ENCODE measurements at regions not wholly inside any gene's neighbourhood (a gene's known extent, or its start where the extent isn't known, plus 50 kb on each side); places are given as distances from the start of the nearest gene placed in this dataset.
"Not testable (repeated sequence)": the region's sequence is repeated elsewhere in the genome, so short reads cannot be mapped to it uniquely, and the experiment has no call there.

GRCh38 chr1:189205863-189206262 lies 1271.8 kb downstream of the BRINP3 start:
- Histone ChIP-seq H3K36me3 (no peaks in the 10 kb centered on the region), H3K4me2 (no peak overlapping the region), H3K9me3 (no peaks in the 10 kb centered on the region), H3K27me3 (no peaks in the 10 kb centered on the region), H3K9ac (no peak overlapping the region), H3K4me1 (no peaks in the 10 kb centered on the region), H3K4me3 (no peak overlapping the region), H3K27ac (no peak overlapping the region), H4K20me1 (no peaks in the 10 kb centered on the region)
- TF ChIP-seq Cebpa-rat (IDR thresholded peaks at IDR 0.05): no peak

GRCh38 chr1:189206617-189207016 lies 1271.0 kb downstream of the BRINP3 start:
- H3K4me1 ChIP-seq: no peaks in the 10 kb centered on the region
- H4K20me1 ChIP-seq: no peaks in the 10 kb centered on the region
- no peaks in the 10 kb centered on the region for H3K9me3 ChIP-seq
- H3K9ac ChIP-seq: no peak overlapping the region
- H3K4me3 ChIP-seq: no peak overlapping the region
- TF ChIP-seq Cebpa-rat (IDR thresholded peaks at IDR 0.05): no peak
- H3K27me3 ChIP-seq: no peaks in the 10 kb centered on the region
- no peak overlapping the region for H3K4me2 ChIP-seq
- no peaks in the 10 kb centered on the region for H3K36me3 ChIP-seq
- no peak overlapping the region for H3K27ac ChIP-seq

- TF ChIP-seq Cebpa-rat (IDR thresholded peaks at IDR 0.05): no peak
Observed at GRCh38 chr1:189211742-189212141, 1265.9 kb downstream of the BRINP3 start.

GRCh38 chr1:189212606-189213005 lies 1265.1 kb downstream of the BRINP3 start:
- Histone ChIP-seq H3K36me3 (no peaks in the 10 kb centered on the region), H3K9me3 (no peaks in the 10 kb centered on the region), H3K4me3 (no peak overlapping the region), H4K20me1 (no peaks in the 10 kb centered on the region), H3K27me3 (no peaks in the 10 kb centered on the region), H3K4me1 (no peaks in the 10 kb centered on the region), H3K27ac (no peak overlapping the region), H3K9ac (no peak overlapping the region), H3K4me2 (no peak overlapping the region)
- no peak for TF ChIP-seq Cebpa-rat (IDR thresholded peaks at IDR 0.05)

More at GRCh38 chr1:189211742-189212141, 1265.9 kb downstream of the BRINP3 start:
- Histone ChIP-seq H3K36me3 (no peaks in the 10 kb centered on the region), H3K9ac (no peak overlapping the region), H3K27me3 (no peaks in the 10 kb centered on the region), H3K4me3 (no peak overlapping the region), H4K20me1 (no peaks in the 10 kb centered on the region), H3K27ac (no peak overlapping the region), H3K9me3 (no peaks in the 10 kb centered on the region), H3K4me1 (no peaks in the 10 kb centered on the region), H3K4me2 (no peak overlapping the region)

- no peaks in the 10 kb centered on the region for H3K27me3 ChIP-seq
- no peaks in the 10 kb centered on the region for H3K4me1 ChIP-seq
- TF ChIP-seq Cebpa-rat (IDR thresholded peaks at IDR 0.05): no peak
- H3K4me2 ChIP-seq: no peak overlapping the region
- H3K36me3 ChIP-seq: no peaks in the 10 kb centered on the region
- no peak overlapping the region for H3K27ac ChIP-seq
- no peak overlapping the region for H3K9ac ChIP-seq
- H3K4me3 ChIP-seq: no peak overlapping the region
- H3K9me3 ChIP-seq: no peaks in the 10 kb centered on the region
- H4K20me1 ChIP-seq: no peaks in the 10 kb centered on the region
Observed at GRCh38 chr1:189216886-189217285, 1260.8 kb downstream of the BRINP3 start.

GRCh38 chr1:189217646-189218045 lies 1260.0 kb downstream of the BRINP3 start:
- Histone ChIP-seq H4K20me1 (no peaks in the 10 kb centered on the region), H3K9me3 (no peaks in the 10 kb centered on the region), H3K27me3 (no peaks in the 10 kb centered on the region), H3K27ac (no peak overlapping the region), H3K36me3 (no peaks in the 10 kb centered on the region), H3K4me3 (no peak overlapping the region), H3K9ac (no peak overlapping the region), H3K4me1 (no peaks in the 10 kb centered on the region), H3K4me2 (no peak overlapping the region)
- TF ChIP-seq Cebpa-rat (IDR thresholded peaks at IDR 0.05): no peak

- no peak for TF ChIP-seq Cebpa-rat (IDR thresholded peaks at IDR 0.05)
- Histone ChIP-seq H4K20me1 (no peaks in the 10 kb centered on the region), H3K4me2 (no peak overlapping the region)
Observed at GRCh38 chr1:189220750-189221149, 1256.9 kb downstream of the BRINP3 start.

GRCh38 chr1:189225794-189226145 lies 1251.9 kb downstream of the BRINP3 start:
- not testable (repeated sequence) for H3K27me3 ChIP-seq, H3K9me3 ChIP-seq, H3K4me1 ChIP-seq, H4K20me1 ChIP-seq, H3K4me3 ChIP-seq, H3K36me3 ChIP-seq, H3K9ac ChIP-seq, H3K27ac ChIP-seq, H3K4me2 ChIP-seq

More at GRCh38 chr1:189220750-189221149, 1256.9 kb downstream of the BRINP3 start:
- no peaks in the 10 kb centered on the region for H3K27me3 ChIP-seq
- no peaks in the 10 kb centered on the region for H3K36me3 ChIP-seq
- no peak overlapping the region for H3K9ac ChIP-seq
- H3K4me3 ChIP-seq: no peak overlapping the region
- no peak overlapping the region for H3K27ac ChIP-seq
- H3K9me3 ChIP-seq: peaks cover 8% of the 10 kb centered on the region
- H3K4me1 ChIP-seq: no peaks in the 10 kb centered on the region

- H3K9me3 ChIP-seq: peaks cover 10% of the 10 kb centered on the region
- no peak overlapping the region for H3K4me3 ChIP-seq
- no peak overlapping the region for H3K4me2 ChIP-seq
- no peaks in the 10 kb centered on the region for H3K4me1 ChIP-seq
- no peak overlapping the region for H3K27ac ChIP-seq
- no peak overlapping the region for H3K9ac ChIP-seq
- H4K20me1 ChIP-seq: no peaks in the 10 kb centered on the region
- no peaks in the 10 kb centered on the region for H3K27me3 ChIP-seq
- TF ChIP-seq Cebpa-rat (IDR thresholded peaks at IDR 0.05): no peak
- H3K36me3 ChIP-seq: no peaks in the 10 kb centered on the region
Observed at GRCh38 chr1:189226779-189227178, 1250.9 kb downstream of the BRINP3 start.

- Histone ChIP-seq H3K9me3 (no peaks in the 10 kb centered on the region), H3K4me1 (no peaks in the 10 kb centered on the region), H3K4me3 (no peak overlapping the region), H3K27me3 (no peaks in the 10 kb centered on the region), H3K4me2 (no peak overlapping the region), H3K27ac (no peak overlapping the region), H4K20me1 (no peaks in the 10 kb centered on the region), H3K9ac (no peak overlapping the region), H3K36me3 (no peaks in the 10 kb centered on the region)
- TF ChIP-seq Cebpa-rat (IDR thresholded peaks at IDR 0.05): no peak
Observed at GRCh38 chr1:189237008-189237407, 1240.7 kb downstream of the BRINP3 start.

- no peak overlapping the region for H3K27ac ChIP-seq
- no peak for TF ChIP-seq Cebpa-rat (IDR thresholded peaks at IDR 0.05)
- no peaks in the 10 kb centered on the region for H3K27me3 ChIP-seq
- H4K20me1 ChIP-seq: no peaks in the 10 kb centered on the region
- H3K4me2 ChIP-seq: no peak overlapping the region
- peaks cover 8% of the 10 kb centered on the region; the same call in 1 of the 2 replicates for H3K9me3 ChIP-seq
- H3K9ac ChIP-seq: no peak overlapping the region
- no peaks in the 10 kb centered on the region for H3K4me1 ChIP-seq
- no peaks in the 10 kb centered on the region for H3K36me3 ChIP-seq
- no peak overlapping the region for H3K4me3 ChIP-seq
Observed at GRCh38 chr1:189253601-189254350, 1223.9 kb downstream of the BRINP3 start.

GRCh38 chr1:189261128-189261527 lies 1216.5 kb downstream of the BRINP3 start:
- peaks cover 16% of the 10 kb centered on the region for H3K9me3 ChIP-seq
- H3K27me3 ChIP-seq, H3K4me3 ChIP-seq, H3K4me2 ChIP-seq, H3K27ac ChIP-seq, H3K36me3 ChIP-seq, H4K20me1 ChIP-seq, H3K9ac ChIP-seq, H3K4me1 ChIP-seq: not testable (repeated sequence)

Data from BLaER1 (cell line).